ENCODE measurements at regions not wholly inside any gene's neighbourhood (a gene's known extent, or its start where the extent isn't known, plus 50 kb on each side); places are given as distances from the start of the nearest gene placed in this dataset.

DNA sequence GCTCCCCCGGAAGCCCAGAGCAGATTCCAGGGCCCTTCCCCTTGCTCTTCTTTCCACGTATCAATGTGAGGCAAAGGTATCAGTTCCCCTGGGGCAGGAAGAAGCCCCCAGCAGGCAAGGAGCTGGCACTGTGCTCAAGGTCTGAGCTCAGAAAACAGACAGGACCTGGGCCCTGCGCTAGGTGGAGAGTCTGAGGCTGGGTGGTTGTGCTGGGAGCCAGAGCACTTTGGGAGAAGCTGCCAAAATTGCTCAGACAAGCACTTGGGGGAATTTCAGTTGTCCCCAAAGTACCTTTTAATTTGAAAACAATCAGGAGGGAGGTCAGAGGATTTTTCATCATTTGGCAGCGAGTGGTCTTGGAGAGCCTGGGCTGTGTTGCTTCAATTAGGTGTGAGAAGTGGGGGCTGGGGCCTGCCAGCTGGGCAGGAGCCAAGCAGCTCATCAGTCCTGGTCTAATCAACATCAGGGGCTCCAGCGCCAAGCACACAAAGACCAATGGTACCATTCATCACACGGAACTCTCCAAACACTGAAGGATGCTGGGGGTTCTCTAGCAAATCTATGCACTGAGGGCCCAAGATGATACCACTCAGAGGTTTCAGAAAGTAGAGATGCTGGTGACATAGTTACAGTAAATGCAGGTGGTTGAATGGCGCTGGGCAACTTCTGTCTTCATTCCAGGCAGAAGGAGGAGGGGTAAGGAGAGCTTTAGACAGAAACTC, 176.5 kb downstream of the SNX18 start:
- H3K4me1 ChIP-seq (ENCODE audit: control insufficient read depth, insufficient read depth, low read length), result no peaks in the 10 kb centered on the region
- H3K27ac ChIP-seq (ENCODE audit: low read depth, low read length), result no peak overlapping the region
- H3K27me3 ChIP-seq (ENCODE audit: control insufficient read depth, insufficient read depth, low read length), result no peaks in the 10 kb centered on the region
- no peaks in the 10 kb centered on the region for H3K36me3 ChIP-seq (ENCODE audit: control insufficient read depth, insufficient read depth, low read length)
- no peak overlapping the region for H3K4me3 ChIP-seq (ENCODE audit: low read depth, low read length)
- no peak overlapping the region for H3K9ac ChIP-seq (ENCODE audit: low read depth, low read length)
- H3K9me3 ChIP-seq (ENCODE audit: control insufficient read depth, insufficient read depth, low read length), result no peaks in the 10 kb centered on the region

DNA sequence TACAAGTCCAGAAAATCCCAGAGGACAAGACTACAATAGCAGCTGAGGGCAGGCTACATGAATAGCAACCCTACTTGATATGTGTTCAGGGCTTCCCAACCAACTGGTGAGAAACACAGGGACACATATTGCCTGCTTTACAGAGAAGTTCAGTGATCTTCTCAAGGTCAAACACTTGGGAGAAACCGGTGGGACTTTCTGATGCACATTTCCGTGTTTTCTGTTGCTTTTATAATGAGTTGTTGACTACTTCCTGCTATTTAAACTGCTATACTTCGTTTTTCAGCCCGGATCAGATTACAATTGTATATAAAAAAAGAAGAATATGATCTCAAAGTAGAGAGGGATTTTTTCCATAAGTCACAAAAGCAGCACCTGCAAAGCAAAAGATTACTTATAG, 175.1 kb downstream of the SNX18 start:
- H3K27me3 ChIP-seq (ENCODE audit: control insufficient read depth, insufficient read depth, low read length), result no peaks in the 10 kb centered on the region
- no peaks in the 10 kb centered on the region for H3K4me1 ChIP-seq (ENCODE audit: control insufficient read depth, insufficient read depth, low read length)
- no peak overlapping the region for H3K4me3 ChIP-seq (ENCODE audit: low read depth, low read length)
- no peaks in the 10 kb centered on the region for H3K9me3 ChIP-seq (ENCODE audit: control insufficient read depth, insufficient read depth, low read length)
- H3K9ac ChIP-seq (ENCODE audit: low read depth, low read length), result no peak overlapping the region
- H3K27ac ChIP-seq (ENCODE audit: low read depth, low read length), result no peak overlapping the region
- H3K36me3 ChIP-seq (ENCODE audit: control insufficient read depth, insufficient read depth, low read length), result no peaks in the 10 kb centered on the region

DNA sequence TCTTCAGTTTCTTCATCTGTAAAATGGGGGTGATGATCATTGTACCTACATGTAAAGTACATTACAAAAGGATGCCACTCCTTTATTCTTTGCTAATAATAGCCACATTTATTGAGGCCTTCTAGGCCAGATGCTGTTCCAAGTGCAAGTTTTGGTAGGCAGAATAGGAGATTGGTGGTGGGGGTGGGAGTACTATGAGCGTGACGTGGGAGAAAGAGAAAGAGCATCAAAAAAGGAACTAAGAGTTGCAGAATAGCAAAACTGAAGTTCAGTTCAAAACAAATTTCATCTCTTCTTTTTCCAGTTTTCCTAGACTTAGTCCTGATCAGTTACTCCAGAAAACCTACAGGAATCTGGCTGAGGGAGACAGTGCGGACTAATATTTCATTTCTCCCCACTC, 174.1 kb downstream of the SNX18 start:
- Histone ChIP-seq H3K9me3 (ENCODE audit: control insufficient read depth, insufficient read depth, low read length) (no peaks in the 10 kb centered on the region), H3K9ac (ENCODE audit: low read depth, low read length) (no peak overlapping the region), H3K27me3 (ENCODE audit: control insufficient read depth, insufficient read depth, low read length) (no peaks in the 10 kb centered on the region), H3K36me3 (ENCODE audit: control insufficient read depth, insufficient read depth, low read length) (no peaks in the 10 kb centered on the region), H3K4me1 (ENCODE audit: control insufficient read depth, insufficient read depth, low read length) (no peaks in the 10 kb centered on the region), H3K27ac (ENCODE audit: low read depth, low read length) (no peak overlapping the region), H3K4me3 (ENCODE audit: low read depth, low read length) (no peak overlapping the region)

- Histone ChIP-seq H3K27me3 (ENCODE audit: control insufficient read depth, insufficient read depth, low read length) (no peaks in the 10 kb centered on the region), H3K4me3 (ENCODE audit: low read depth, low read length) (no peak overlapping the region), H3K4me1 (ENCODE audit: control insufficient read depth, insufficient read depth, low read length) (no peaks in the 10 kb centered on the region), H3K36me3 (ENCODE audit: control insufficient read depth, insufficient read depth, low read length) (no peaks in the 10 kb centered on the region), H3K9me3 (ENCODE audit: control insufficient read depth, insufficient read depth, low read length) (no peaks in the 10 kb centered on the region), H3K27ac (ENCODE audit: low read depth, low read length) (no peak overlapping the region), H3K9ac (ENCODE audit: low read depth, low read length) (no peak overlapping the region)
Measured at GRCh38 chr5:54689411-54690251, 172.1 kb downstream of the SNX18 start.

GRCh38 chr5:54680998-54681397, 163.4 kb downstream of the SNX18 start:
- no peak overlapping the region for H3K4me3 ChIP-seq (ENCODE audit: low read depth, low read length)
- H3K27me3 ChIP-seq (ENCODE audit: control insufficient read depth, insufficient read depth, low read length), result no peaks in the 10 kb centered on the region
- H3K9ac ChIP-seq (ENCODE audit: low read depth, low read length), result no peak overlapping the region
- no peaks in the 10 kb centered on the region for H3K9me3 ChIP-seq (ENCODE audit: control insufficient read depth, insufficient read depth, low read length)
- H3K27ac ChIP-seq (ENCODE audit: low read depth, low read length), result no peak overlapping the region
- no peaks in the 10 kb centered on the region for H3K36me3 ChIP-seq (ENCODE audit: control insufficient read depth, insufficient read depth, low read length)
- H3K4me1 ChIP-seq (ENCODE audit: control insufficient read depth, insufficient read depth, low read length), result no peaks in the 10 kb centered on the region

GRCh38 chr5:54679686-54680085, 162.1 kb downstream of the SNX18 start:
- no peak overlapping the region for H3K27ac ChIP-seq (ENCODE audit: low read depth, low read length)
- H3K9me3 ChIP-seq (ENCODE audit: control insufficient read depth, insufficient read depth, low read length), result no peaks in the 10 kb centered on the region
- no peak overlapping the region for H3K4me3 ChIP-seq (ENCODE audit: low read depth, low read length)
- no peaks in the 10 kb centered on the region for H3K36me3 ChIP-seq (ENCODE audit: control insufficient read depth, insufficient read depth, low read length)
- no peaks in the 10 kb centered on the region for H3K4me1 ChIP-seq (ENCODE audit: control insufficient read depth, insufficient read depth, low read length)
- H3K9ac ChIP-seq (ENCODE audit: low read depth, low read length), result no peak overlapping the region
- H3K27me3 ChIP-seq (ENCODE audit: control insufficient read depth, insufficient read depth, low read length), result no peaks in the 10 kb centered on the region

DNA sequence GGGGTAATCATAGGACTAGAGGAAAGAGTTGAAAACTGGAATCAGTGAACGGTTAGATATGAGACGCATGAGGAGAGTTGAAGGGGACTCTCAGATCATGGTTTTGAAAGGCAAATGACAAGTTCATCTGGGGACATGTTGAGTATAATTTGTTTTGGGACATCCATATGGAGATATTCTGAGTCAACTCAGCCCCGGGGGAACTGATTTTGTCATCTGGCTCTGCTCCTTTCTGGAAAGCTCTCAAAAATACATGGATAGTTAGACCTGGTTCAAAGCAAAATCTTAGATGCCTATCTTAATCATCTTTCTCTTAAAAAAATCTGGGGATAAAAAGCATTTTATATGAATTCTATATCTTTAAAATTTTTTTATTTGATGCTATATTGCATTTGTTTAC, 161.2 kb downstream of the SNX18 start:
- Histone ChIP-seq H3K36me3 (ENCODE audit: control insufficient read depth, insufficient read depth, low read length) (no peaks in the 10 kb centered on the region), H3K9ac (ENCODE audit: low read depth, low read length) (no peak overlapping the region), H3K27me3 (ENCODE audit: control insufficient read depth, insufficient read depth, low read length) (no peaks in the 10 kb centered on the region), H3K4me1 (ENCODE audit: control insufficient read depth, insufficient read depth, low read length) (no peaks in the 10 kb centered on the region), H3K27ac (ENCODE audit: low read depth, low read length) (no peak overlapping the region), H3K9me3 (ENCODE audit: control insufficient read depth, insufficient read depth, low read length) (no peaks in the 10 kb centered on the region), H3K4me3 (ENCODE audit: low read depth, low read length) (no peak overlapping the region)

DNA sequence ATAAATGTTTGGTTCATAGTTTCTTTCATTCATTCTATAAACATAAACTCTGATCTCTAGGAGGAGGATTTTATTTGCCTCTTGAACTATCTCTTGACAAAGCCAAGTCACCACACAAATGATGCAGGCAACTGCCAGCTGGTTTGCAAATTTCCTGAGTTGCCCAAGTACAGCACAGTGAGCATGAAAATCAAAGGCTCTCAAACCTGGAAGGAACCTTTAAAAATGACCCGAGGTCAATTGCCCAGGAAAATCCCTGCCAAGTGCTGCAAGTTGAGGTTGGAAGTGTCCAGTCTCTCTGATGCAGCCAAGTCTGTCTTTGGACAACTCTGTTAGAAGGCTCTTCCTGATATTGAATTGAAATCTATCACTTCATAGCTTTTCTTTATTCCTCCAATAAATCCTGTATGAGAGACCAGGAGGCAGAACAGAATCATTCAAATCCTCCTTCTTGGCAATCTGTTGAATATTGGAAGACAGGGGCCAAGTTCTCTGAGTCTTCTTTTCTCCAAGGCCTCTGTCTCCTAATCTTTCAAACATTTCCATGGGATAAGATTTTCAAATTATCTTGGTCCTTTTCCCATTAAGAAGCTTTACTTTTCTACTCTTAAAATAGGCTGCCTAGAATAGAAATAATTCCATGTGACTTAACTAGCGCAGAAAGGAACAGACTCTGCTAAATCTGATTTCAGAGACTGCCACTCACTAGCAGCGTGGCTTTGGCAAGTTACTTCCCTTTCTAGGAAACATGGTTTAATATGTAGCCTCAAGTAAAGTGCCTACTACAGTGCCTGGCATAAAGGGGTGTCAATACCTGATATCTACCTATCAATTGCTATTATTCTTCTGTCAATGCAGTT, 159.2 kb downstream of the SNX18 start:
- H3K27ac ChIP-seq (ENCODE audit: low read depth, low read length), result no peak overlapping the region

DNA sequence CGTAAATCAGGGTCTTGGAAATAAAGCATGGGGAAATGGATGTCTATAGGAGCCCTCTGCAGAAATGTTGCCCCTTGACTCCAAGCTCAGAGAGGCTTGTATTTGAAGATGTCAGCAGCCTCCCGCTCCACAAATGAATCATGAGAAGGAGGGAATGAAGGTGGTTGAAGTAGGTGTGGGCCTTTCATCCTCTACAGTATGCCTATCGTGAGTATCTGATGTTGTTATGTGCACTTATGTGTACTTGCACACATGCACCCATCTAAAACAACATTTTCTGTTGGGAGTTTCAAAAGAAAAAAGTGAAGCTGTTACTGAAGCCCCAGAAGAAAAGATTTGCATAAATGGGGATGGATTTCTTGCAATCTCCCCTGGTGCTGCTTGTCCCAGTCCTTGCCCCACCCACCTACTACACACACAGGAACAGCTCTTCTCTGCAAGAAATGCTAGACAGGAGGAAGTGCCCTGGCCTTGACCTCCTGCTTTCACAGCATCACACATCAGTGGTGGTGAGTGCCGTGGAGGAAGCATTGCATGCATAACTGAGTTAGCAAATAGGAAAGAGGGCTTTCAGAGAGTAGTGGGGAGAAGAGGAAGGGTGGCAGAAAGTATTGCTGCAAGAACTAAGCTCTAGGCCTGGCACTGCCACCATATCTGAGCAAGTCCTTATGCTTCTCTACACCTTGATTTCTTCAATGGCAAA, 156.1 kb downstream of the SNX18 start:
- Histone ChIP-seq H3K27me3 (ENCODE audit: control insufficient read depth, insufficient read depth, low read length) (no peaks in the 10 kb centered on the region), H3K27ac (ENCODE audit: low read depth, low read length) (no peak overlapping the region), H3K4me3 (ENCODE audit: low read depth, low read length) (no peak overlapping the region), H3K4me1 (ENCODE audit: control insufficient read depth, insufficient read depth, low read length) (no peaks in the 10 kb centered on the region), H3K9me3 (ENCODE audit: control insufficient read depth, insufficient read depth, low read length) (0 out of 2 replicates have a peak, but pooled peaks cover 6% of the 10 kb centered on the region), H3K36me3 (ENCODE audit: control insufficient read depth, insufficient read depth, low read length) (no peaks in the 10 kb centered on the region), H3K9ac (ENCODE audit: low read depth, low read length) (no peak overlapping the region)

More for the DNA sequence above, 159.2 kb downstream of the SNX18 start:
- Histone ChIP-seq H3K4me1 (ENCODE audit: control insufficient read depth, insufficient read depth, low read length) (no peaks in the 10 kb centered on the region), H3K36me3 (ENCODE audit: control insufficient read depth, insufficient read depth, low read length) (no peaks in the 10 kb centered on the region), H3K4me3 (ENCODE audit: low read depth, low read length) (no peak overlapping the region), H3K9ac (ENCODE audit: low read depth, low read length) (no peak overlapping the region), H3K27me3 (ENCODE audit: control insufficient read depth, insufficient read depth, low read length) (no peaks in the 10 kb centered on the region), H3K9me3 (ENCODE audit: control insufficient read depth, insufficient read depth, low read length) (0 out of 2 replicates have a peak, but pooled peaks cover 6% of the 10 kb centered on the region)

DNA sequence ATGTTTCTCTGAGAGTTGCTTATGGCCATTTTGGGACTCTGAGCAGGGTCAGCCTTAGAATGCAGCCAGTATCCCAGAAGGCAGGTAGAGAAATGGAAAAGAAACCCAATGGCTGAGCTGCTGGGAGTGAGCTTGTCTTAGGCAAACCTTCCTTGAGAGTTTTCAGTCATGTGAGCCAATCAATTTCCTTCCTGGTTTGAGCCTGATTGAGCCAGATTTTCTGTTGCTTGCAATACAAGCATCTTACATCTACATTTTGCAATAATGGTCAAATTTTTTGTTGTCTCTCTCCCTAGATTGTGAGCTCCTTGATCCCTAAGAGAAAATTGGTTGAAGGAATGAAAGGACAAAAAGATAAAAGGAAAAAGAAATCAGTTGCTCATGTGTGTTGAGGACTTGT, 155.3 kb downstream of the SNX18 start:
- Histone ChIP-seq H3K27ac (ENCODE audit: low read depth, low read length) (no peak overlapping the region), H3K4me3 (ENCODE audit: low read depth, low read length) (no peak overlapping the region), H3K36me3 (ENCODE audit: control insufficient read depth, insufficient read depth, low read length) (no peaks in the 10 kb centered on the region), H3K27me3 (ENCODE audit: control insufficient read depth, insufficient read depth, low read length) (no peaks in the 10 kb centered on the region), H3K9ac (ENCODE audit: low read depth, low read length) (no peak overlapping the region), H3K9me3 (ENCODE audit: control insufficient read depth, insufficient read depth, low read length) (peaks cover 8% of the 10 kb centered on the region; the same call in 1 of the 2 replicates), H3K4me1 (ENCODE audit: control insufficient read depth, insufficient read depth, low read length) (no peaks in the 10 kb centered on the region)

All from HUES48 (cell line).